GM21360 (cell line): ENCODE measurements at regions not wholly inside any gene's neighbourhood (a gene's known extent, or its start where the extent isn't known, plus 50 kb on each side); places are given as distances from the start of the nearest gene placed in this dataset.

Experiments
- ATAC-seq: cut with Tn5 transposase; IDR thresholded peaks from one replicate; pipeline ENCODE4 v1.9.1; 2021; ENCODE audit warnings: mild to moderate bottlenecking, moderate library complexity; ENCODE audit not compliant: unreplicated experiment

- ATAC-seq: no peak
Observed at GRCh38 chr12:23057571-23057970, 432.6 kb downstream of the ETNK1 start.

- ATAC-seq: no peak
Observed at GRCh38 chr12:23060161-23060560, 435.2 kb downstream of the ETNK1 start.

GRCh38 chr12:23063206-23063605 lies 438.2 kb downstream of the ETNK1 start:
- no peak for ATAC-seq

GRCh38 chr12:23066095-23066494 lies 441.1 kb downstream of the ETNK1 start:
- no peak for ATAC-seq

- no peak for ATAC-seq
Observed at GRCh38 chr12:23083267-23083666, 458.3 kb downstream of the ETNK1 start.

GRCh38 chr12:23084236-23084995 lies 459.4 kb downstream of the ETNK1 start:
- ATAC-seq: no peak

GRCh38 chr12:23088594-23088993 lies 463.6 kb downstream of the ETNK1 start:
- ATAC-seq: no peak

GRCh38 chr12:23093488-23093887 lies 468.5 kb downstream of the ETNK1 start:
- no peak for ATAC-seq

- ATAC-seq: no peak
Observed at GRCh38 chr12:23096321-23096720, 471.4 kb downstream of the ETNK1 start.

- ATAC-seq: no peak
Observed at GRCh38 chr12:23098110-23098509, 473.1 kb downstream of the ETNK1 start.

- no peak for ATAC-seq
Observed at GRCh38 chr12:23098517-23098916, 473.5 kb downstream of the ETNK1 start.

GRCh38 chr12:23099104-23099503 lies 474.1 kb downstream of the ETNK1 start:
- ATAC-seq: no peak

GRCh38 chr12:23099604-23100003 lies 474.6 kb downstream of the ETNK1 start:
- no peak for ATAC-seq

- ATAC-seq: no peak
Observed at GRCh38 chr12:23108957-23109356, 484.0 kb downstream of the ETNK1 start.

GRCh38 chr12:23113781-23114180 lies 488.8 kb downstream of the ETNK1 start:
- ATAC-seq: no peak

- no peak for ATAC-seq
Observed at GRCh38 chr12:23115984-23116383, 491.0 kb downstream of the ETNK1 start.

GRCh38 chr12:23126794-23127193 lies 501.8 kb downstream of the ETNK1 start:
- no peak for ATAC-seq

GRCh38 chr12:23127701-23128100 lies 502.7 kb downstream of the ETNK1 start:
- ATAC-seq: no peak

- no peak for ATAC-seq
Observed at GRCh38 chr12:23128462-23128861, 503.5 kb downstream of the ETNK1 start.

- no peak for ATAC-seq
Observed at GRCh38 chr12:23132357-23132756, 507.4 kb downstream of the ETNK1 start.

- no peak for ATAC-seq
Observed at GRCh38 chr12:23133471-23133870, 508.5 kb downstream of the ETNK1 start.

GRCh38 chr12:23139026-23139425 lies 514.1 kb downstream of the ETNK1 start:
- no peak for ATAC-seq

- ATAC-seq: no peak
Observed at GRCh38 chr12:23140710-23141109, 515.7 kb downstream of the ETNK1 start.
